Adrenal gland (tissue), 9 donors: ENCODE measurements at regions not wholly inside any gene's neighbourhood (a gene's known extent, or its start where the extent isn't known, plus 50 kb on each side); places are given as distances from the start of the nearest gene placed in this dataset.

ENCODE experiments used
- DNase-seq, 7 donors: peaks; one replicate each; pipeline ENCODE4 v3.0.0-alpha.2; 2019 to 2020
- H3K27ac ChIP-seq, 5 donors: fragments of 200-600 bp; sonication (generic) in 4 of 5; 1 replicate in 3 of 5; 2 replicates in 2 of 5; pipeline versions ENCODE4 v1.5.1 to v1.8.0; 2016 to 2020; ENCODE audit warnings: mild to moderate bottlenecking in 1 of 5
- H3K27me3 ChIP-seq: fragments of 200-600 bp; 2 replicates; pipeline ENCODE4 v1.8.0; 2021
- H3K36me3 ChIP-seq, 2 donors: fragments of 200-600 bp; replicated peaks in 1 of 2; 1 replicate in 1 of 2; 2 replicates in 1 of 2; pipeline versions ENCODE4 v1.5.1 to v1.8.0; 2018 to 2022
- H3K4me1 ChIP-seq, 2 donors: fragments of 200-600 bp; replicated peaks in 1 of 2; 1 replicate in 1 of 2; 2 replicates in 1 of 2; pipeline versions ENCODE4 v1.5.1 to v1.8.0; 2018 to 2021
- H3K4me3 ChIP-seq, 4 donors: fragments of 200-600 bp; sonication (generic) in 3 of 4; one replicate each; pipeline ENCODE4 v1.5.1; 2016 to 2018
- H3K9me3 ChIP-seq, 3 donors: fragments of 200-600 bp; sonication (generic) in 1 of 3; replicated peaks in 1 of 3; 1 replicate in 2 of 3; 2 replicates in 1 of 3; pipeline versions ENCODE4 v1.5.1 to v1.8.0; 2016 to 2021
- CTCF ChIP-seq, 6 experiments: fragments of 450-650 bp in 4 of 6; fragments of 200-600 bp in 2 of 6; sonication (generic) in 1 of 6; IDR thresholded peaks; 1 replicate in 5 of 6; 2 replicates in 1 of 6; pipeline versions ENCODE4 v1.5.1 to v1.8.0; 2016 to 2021; ENCODE audit warnings: antibody characterized with exemption in 6 of 6, mild to moderate bottlenecking in 2 of 6, moderate library complexity in 1 of 6
- POLR2A ChIP-seq, 2 donors: fragments of 450-650 bp; IDR thresholded peaks; one replicate each; pipeline ENCODE4 v1.6.1; 2017; ENCODE audit warnings: antibody characterized with exemption in 2 of 2, mild to moderate bottlenecking in 2 of 2, moderate library complexity in 1 of 2
- WGBS, 4 donors: extraction: QIAGEN DNeasy Blood & Tissue Kit in 2 of 4; methylation state at CpG; one replicate each; pipeline versions ENCODE4 v1.1.5 to v1.1.7; 2013 to 2017; 5-methylcytosine and 5-hydroxymethylcytosine counted together
- intact Hi-C, 2 donors: fragments of 100-400 bp; cut with DNase I; formaldehyde crosslinking; loops; one replicate each; pipeline versions ENCODE4 v1.14.1 to v1.15.0; 2022 to 2023
- donor health status: healthy with polysubstance abuse.
- donor health status: Bipolar disorder and iron deficiency.
- donor health status: DM: yes; HTN: yes; CAD: no.
- donor health status: DM: no; HTN: no; CAD: no.
- donor health status: DM: no; HTN: no; CAD: no.

GRCh38 chr19:32203161-32203560, 142.2 kb upstream of the ZNF507 start:
- intact Hi-C loops: no loop called here
- TF ChIP-seq CTCF (IDR thresholded peaks at IDR 0.05) (no peak), POLR2A (IDR thresholded peaks at IDR 0.05) (no peak)
- 84 to 94% (median 90%) methylated on average over 5 to 6 of the region's 6 CpGs for WGBS, 4 donors

GRCh38 chr19:32206065-32206464, 139.3 kb upstream of the ZNF507 start:
- no peaks in the 10 kb centered on the region for H3K27me3 ChIP-seq
- H3K4me3 ChIP-seq: no peak overlapping the region
- no peaks in the 10 kb centered on the region for H3K4me1 ChIP-seq
- TF ChIP-seq POLR2A (IDR thresholded peaks at IDR 0.05): no peak
- no peak for TF ChIP-seq CTCF (IDR thresholded peaks at IDR 0.05)
- H3K27ac ChIP-seq: no peak overlapping the region
- DNase-seq: no peak
- no peaks in the 10 kb centered on the region for H3K36me3 ChIP-seq
- 38 to 57% (median 53%) methylated on average over 5 of the region's 5 CpGs for WGBS, 4 donors
- intact Hi-C loops: no loop called here
- H3K9me3 ChIP-seq: peaks cover 0 to 4% (median 0%) of the 10 kb centered on the region in 3 donors

More at GRCh38 chr19:32203161-32203560, 142.2 kb upstream of the ZNF507 start:
- H3K4me3 ChIP-seq: no peak overlapping the region
- H3K4me1 ChIP-seq: no peaks in the 10 kb centered on the region
- H3K27me3 ChIP-seq: no peaks in the 10 kb centered on the region
- DNase-seq: no peak
- no peaks in the 10 kb centered on the region for H3K36me3 ChIP-seq
- H3K27ac ChIP-seq: no peak overlapping the region
- H3K9me3 ChIP-seq: no peaks in the 10 kb centered on the region

GRCh38 chr19:32208060-32208459, 137.3 kb upstream of the ZNF507 start:
- no peak for TF ChIP-seq CTCF (IDR thresholded peaks at IDR 0.05)
- TF ChIP-seq POLR2A (IDR thresholded peaks at IDR 0.05): no peak
- Histone ChIP-seq H3K9me3 (peaks cover 0 to 8% (median 0%) of the 10 kb centered on the region in 3 donors), H3K36me3 (no peaks in the 10 kb centered on the region), H3K27ac (no peak overlapping the region), H3K4me3 (no peak overlapping the region), H3K27me3 (no peaks in the 10 kb centered on the region), H3K4me1 (no peaks in the 10 kb centered on the region)
- 14 to 83% (median 37%) methylated on average over 1 of the region's 1 CpG for WGBS, 4 donors
- intact Hi-C loops: no loop called here
- no peak for DNase-seq

GRCh38 chr19:32219392-32219791, 126.0 kb upstream of the ZNF507 start:
- no peak overlapping the region for H3K27ac ChIP-seq
- intact Hi-C loops: no loop called here
- TF ChIP-seq POLR2A (IDR thresholded peaks at IDR 0.05) (no peak), CTCF (IDR thresholded peaks at IDR 0.05) (no peak)
- WGBS, 4 donors: 86 to 93% (median 88%) methylated on average over 3 of the region's 3 CpGs
- no peak overlapping the region for H3K4me3 ChIP-seq
- peaks cover 4% of the 10 kb centered on the region for H3K27me3 ChIP-seq
- no peaks in the 10 kb centered on the region for H3K9me3 ChIP-seq
- H3K4me1 ChIP-seq: no peaks in the 10 kb centered on the region
- H3K36me3 ChIP-seq: no peaks in the 10 kb centered on the region
- DNase-seq: no peak
